Activated naive CD4-positive, alpha-beta T cell treated with anti-CD3 and anti-CD28 coated beads for 36 hours (primary cell): ENCODE measurements at regions not wholly inside any gene's neighbourhood (a gene's known extent, or its start where the extent isn't known, plus 50 kb on each side); places are given as distances from the start of the nearest gene placed in this dataset.

ENCODE experiments used
- CTCF ChIA-PET: fragments of 350-600 bp; sonication (Branson Sonifier 250); formaldehyde crosslinking; loops from one replicate; lab custom pipeline; 2021; ENCODE audit warnings: antibody characterized with exemption; lab: Charles Lee
- DNase-seq: peaks from one replicate; pipeline ENCODE4 v3.0.0-alpha.2; 2020
- H3K27ac Mint-ChIP-seq: one replicate; pipeline ENCODE4 v1.8.0; 2021; ENCODE audit warnings: mild to moderate bottlenecking, mixed read lengths
- H3K27me3 Mint-ChIP-seq: one replicate; pipeline ENCODE4 v1.8.0; 2021; ENCODE audit warnings: low read depth, mixed read lengths
- H3K36me3 Mint-ChIP-seq: one replicate; pipeline ENCODE4 v1.8.0; 2021; ENCODE audit warnings: low read depth, mixed read lengths
- H3K4me1 Mint-ChIP-seq: one replicate; pipeline ENCODE4 v1.8.0; 2021; ENCODE audit warnings: low read depth, mixed read lengths
- H3K4me3 Mint-ChIP-seq: one replicate; pipeline ENCODE4 v1.8.0; 2021; ENCODE audit warnings: mild to moderate bottlenecking, moderate library complexity, mixed read lengths
- H3K9me3 Mint-ChIP-seq: one replicate; pipeline ENCODE4 v1.8.0; 2021; ENCODE audit warnings: mixed read lengths
- intact Hi-C: fragments of 100-400 bp; cut with micrococcal nuclease; formaldehyde crosslinking; loops from one replicate; pipeline ENCODE4 v1.15.1; 2023

GRCh38 chr13:79225487-79226232 is 180.4 kb downstream of the RBM26 start:
- no peak overlapping the region for H3K4me3 Mint-ChIP-seq
- intact Hi-C loops: no loop called here
- H3K9me3 Mint-ChIP-seq: no peaks in the 10 kb centered on the region
- no peaks in the 10 kb centered on the region for H3K36me3 Mint-ChIP-seq
- CTCF ChIA-PET: interaction anchor here (0.7 kb wide), 1 partner anchor 231 kb away, joined by 4 read pairs; no protein-coding TSS in a partner anchor
- H3K27me3 Mint-ChIP-seq: peaks cover 17% of the 10 kb centered on the region
- DNase-seq: no peak
- H3K4me1 Mint-ChIP-seq: no peaks in the 10 kb centered on the region
- no peak overlapping the region for H3K27ac Mint-ChIP-seq

DNA sequence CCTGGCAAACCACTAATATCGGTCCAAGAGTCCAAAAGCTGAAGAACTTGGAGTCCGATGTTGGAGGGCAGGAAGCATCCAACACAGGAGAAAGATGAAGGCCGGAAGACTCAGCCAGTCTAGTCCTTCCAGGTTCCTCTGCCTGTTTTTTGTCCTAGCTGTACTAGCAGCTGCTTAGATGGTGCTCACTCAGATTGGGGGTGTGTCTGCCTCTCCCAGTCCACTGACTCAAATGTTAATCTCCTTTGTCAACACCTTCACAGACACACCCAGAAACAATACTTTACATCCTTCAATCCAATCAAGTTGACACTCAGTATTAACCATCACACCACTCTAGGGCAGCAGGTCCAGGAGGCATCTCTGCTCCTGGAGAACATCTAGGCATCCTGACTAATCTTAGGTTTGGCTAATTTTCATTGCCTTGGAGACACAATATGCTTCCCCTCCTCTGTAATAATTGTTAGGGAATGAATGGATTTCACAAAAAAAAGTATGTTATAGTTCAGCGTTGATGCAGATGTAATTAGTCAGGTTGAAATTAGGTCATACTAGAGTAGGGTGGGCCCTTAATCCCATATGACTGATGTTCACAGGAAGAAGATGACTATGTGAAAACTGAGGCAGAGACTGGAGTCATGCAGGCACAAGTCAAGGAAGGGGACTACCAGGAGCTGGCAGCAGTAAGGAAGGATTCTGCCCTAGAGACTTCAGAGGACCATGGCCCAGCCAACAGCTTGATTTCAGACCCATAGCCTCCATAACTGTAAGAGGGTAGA is 183.4 kb downstream of the RBM26 start:
- Mint-ChIP-seq H3K36me3 (no peaks in the 10 kb centered on the region), H3K4me1 (no peaks in the 10 kb centered on the region), H3K9me3 (no peaks in the 10 kb centered on the region), H3K27me3 (peaks cover 24% of the 10 kb centered on the region), H3K27ac (no peak overlapping the region), H3K4me3 (no peak overlapping the region)
- intact Hi-C loops: no loop called here
- no peak for DNase-seq
- CTCF ChIA-PET: no interaction called here

DNA sequence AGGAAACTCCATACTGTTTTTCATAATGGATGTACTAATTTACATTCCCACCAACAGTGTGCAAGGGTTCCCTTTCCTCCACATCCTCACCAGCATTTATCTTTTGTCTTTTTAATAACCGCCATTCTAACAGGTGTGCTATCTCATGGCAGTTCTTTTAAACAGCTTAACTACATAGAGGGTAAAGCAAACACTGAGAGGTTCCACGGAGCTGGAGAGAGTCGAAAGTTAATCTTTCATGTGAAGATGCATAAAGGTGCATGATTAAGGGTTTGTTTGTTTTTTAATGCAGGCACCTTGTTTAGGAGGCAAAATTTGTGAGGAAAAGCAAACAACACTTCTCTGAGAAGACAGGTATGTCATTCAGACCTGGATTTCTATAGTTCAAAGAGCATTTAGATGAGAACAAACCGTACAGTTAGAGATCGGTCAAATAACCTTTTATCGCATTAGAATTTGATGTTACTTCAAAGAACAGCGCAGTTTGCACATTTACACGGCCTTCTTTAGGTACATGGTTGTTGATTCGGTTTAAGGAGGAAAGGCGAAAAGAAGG is 193.9 kb downstream of the RBM26 start:
- CTCF ChIA-PET: no interaction called here
- H3K27me3 Mint-ChIP-seq: peaks cover 18% of the 10 kb centered on the region
- no peaks in the 10 kb centered on the region for H3K36me3 Mint-ChIP-seq
- H3K4me3 Mint-ChIP-seq: no peak overlapping the region
- H3K9me3 Mint-ChIP-seq: no peaks in the 10 kb centered on the region
- H3K4me1 Mint-ChIP-seq: no peaks in the 10 kb centered on the region
- intact Hi-C loops: no loop called here
- DNase-seq: no peak
- H3K27ac Mint-ChIP-seq: no peak overlapping the region

- intact Hi-C loops: no loop called here
- DNase-seq: no peak
- Mint-ChIP-seq H3K4me3 (no peak overlapping the region), H3K4me1 (no peaks in the 10 kb centered on the region), H3K36me3 (no peaks in the 10 kb centered on the region), H3K27me3 (peaks cover 14% of the 10 kb centered on the region), H3K27ac (no peak overlapping the region), H3K9me3 (no peaks in the 10 kb centered on the region)
- CTCF ChIA-PET: interaction anchor here (0.6 kb wide), 1 partner anchor 174 kb away, joined by 3 read pairs; no protein-coding TSS in a partner anchor
Observed at GRCh38 chr13:79211377-79211776, 194.7 kb downstream of the RBM26 start.

- intact Hi-C loops: loop anchor here (10.0 kb wide), 1 partner anchor 1503 kb away; the partner anchor contains the start of gene SLAIN1
Observed at GRCh38 chr13:79197933-79198332, 208.1 kb downstream of the RBM26 start.

DNA sequence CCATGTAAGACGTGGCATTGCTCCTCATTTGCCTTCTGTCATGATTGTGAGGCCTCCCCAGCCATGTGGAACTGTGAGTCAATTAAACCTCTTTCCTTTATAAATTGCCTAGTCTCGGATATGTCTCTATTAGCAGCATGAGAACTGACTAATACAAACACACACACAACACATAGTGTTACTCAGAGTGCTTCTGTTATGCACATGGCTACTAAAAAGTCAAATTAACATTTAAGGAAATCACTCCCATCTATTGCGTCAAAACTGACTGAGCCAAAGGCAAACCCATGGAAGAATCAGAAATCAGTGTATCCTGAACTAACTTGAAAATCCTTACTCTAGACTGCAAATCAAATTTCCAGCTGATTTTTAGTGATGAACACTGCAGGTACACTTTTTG is 209.2 kb downstream of the RBM26 start:
- peaks cover 34% of the 10 kb centered on the region for H3K4me1 Mint-ChIP-seq
- H3K27me3 Mint-ChIP-seq: peaks cover 4% of the 10 kb centered on the region
- H3K4me3 Mint-ChIP-seq: no peak overlapping the region
- DNase-seq: no peak
- no peaks in the 10 kb centered on the region for H3K36me3 Mint-ChIP-seq
- intact Hi-C loops: loop anchor here (10.0 kb wide), 1 partner anchor 1502 kb away; the partner anchor contains the start of gene SLAIN1
- no peak overlapping the region for H3K27ac Mint-ChIP-seq
- CTCF ChIA-PET: interaction anchor here (0.6 kb wide), 1 partner anchor 132 kb away, joined by 3 read pairs; no protein-coding TSS in a partner anchor
- H3K9me3 Mint-ChIP-seq: no peaks in the 10 kb centered on the region

More at GRCh38 chr13:79197933-79198332, 208.1 kb downstream of the RBM26 start:
- no peak overlapping the region for H3K4me3 Mint-ChIP-seq
- no peak for DNase-seq
- H3K27me3 Mint-ChIP-seq: peaks cover 7% of the 10 kb centered on the region
- H3K36me3 Mint-ChIP-seq: no peaks in the 10 kb centered on the region
- CTCF ChIA-PET: no interaction called here
- H3K9me3 Mint-ChIP-seq: no peaks in the 10 kb centered on the region
- no peak overlapping the region for H3K27ac Mint-ChIP-seq
- peaks cover 30% of the 10 kb centered on the region for H3K4me1 Mint-ChIP-seq

DNA sequence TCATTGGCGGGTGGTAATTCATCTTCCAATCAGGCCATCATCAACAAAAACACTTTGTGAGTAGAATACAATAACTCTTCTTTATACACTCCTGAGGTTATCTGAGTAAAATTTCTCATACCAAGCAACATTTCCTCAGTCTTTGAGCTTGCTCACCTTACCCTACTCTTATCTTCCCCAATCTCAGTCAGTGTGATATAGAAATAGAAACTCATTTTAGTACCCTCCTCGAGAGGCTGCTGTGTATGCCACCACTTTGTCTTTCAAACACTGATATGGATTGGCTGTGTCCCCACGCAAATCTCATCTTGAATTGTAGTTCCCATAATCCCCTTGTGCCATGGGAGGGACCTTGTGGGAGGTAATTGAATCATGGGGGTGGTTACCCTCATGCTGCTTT is 209.7 kb downstream of the RBM26 start:
- no peak overlapping the region for H3K27ac Mint-ChIP-seq
- CTCF ChIA-PET: interaction anchor here (0.6 kb wide), 1 partner anchor 133 kb away, joined by 3 read pairs; no protein-coding TSS in a partner anchor
- H3K4me1 Mint-ChIP-seq: peaks cover 36% of the 10 kb centered on the region
- intact Hi-C loops: loop anchor here (10.0 kb wide), 1 partner anchor 1502 kb away; the partner anchor contains the start of gene SLAIN1
- H3K4me3 Mint-ChIP-seq: no peak overlapping the region
- DNase-seq: no peak
- H3K27me3 Mint-ChIP-seq: no peaks in the 10 kb centered on the region
- no peaks in the 10 kb centered on the region for H3K36me3 Mint-ChIP-seq
- no peaks in the 10 kb centered on the region for H3K9me3 Mint-ChIP-seq

DNA sequence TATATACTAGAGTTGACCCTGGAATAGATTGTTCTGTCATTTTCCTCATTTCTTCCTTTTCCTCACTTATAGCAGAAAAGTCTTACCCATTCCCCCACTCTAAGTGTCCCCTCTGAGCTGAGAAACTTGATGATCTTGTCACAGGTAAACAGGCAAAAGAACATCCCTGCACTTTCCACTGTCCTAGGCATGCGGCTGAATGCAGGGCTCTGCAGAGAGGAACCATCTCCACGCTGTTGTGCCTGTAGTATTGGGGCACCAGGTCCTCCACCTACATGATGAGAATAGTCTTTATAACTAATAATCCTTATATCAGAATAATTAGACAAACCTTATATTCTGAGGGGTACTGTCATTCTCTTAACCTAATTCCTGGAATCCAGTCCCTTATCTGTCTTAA is 211.3 kb downstream of the RBM26 start:
- CTCF ChIA-PET: interaction anchor here (0.7 to 1.3 kb wide), 3 partner anchors 33 to 710 kb away, joined by 3 read pairs; no protein-coding TSS in a partner anchor
- no peak overlapping the region for H3K27ac Mint-ChIP-seq
- no peaks in the 10 kb centered on the region for H3K9me3 Mint-ChIP-seq
- intact Hi-C loops: loop anchor here (1.0 to 10.0 kb wide), 7 partner anchors 192 to 1500 kb away; partner anchors contain the start of genes NDFIP2, OBI1 and SLAIN1
- DNase-seq: no peak
- H3K4me3 Mint-ChIP-seq: no peak overlapping the region
- H3K27me3 Mint-ChIP-seq: no peaks in the 10 kb centered on the region
- no peaks in the 10 kb centered on the region for H3K36me3 Mint-ChIP-seq
- peaks cover 40% of the 10 kb centered on the region for H3K4me1 Mint-ChIP-seq

- CTCF ChIA-PET: interaction anchor here (0.7 kb wide), 1 partner anchor 710 kb away, joined by 3 read pairs; no protein-coding TSS in a partner anchor
- H3K27me3 Mint-ChIP-seq: no peaks in the 10 kb centered on the region
- no peak overlapping the region for H3K4me3 Mint-ChIP-seq
- peaks cover 40% of the 10 kb centered on the region for H3K4me1 Mint-ChIP-seq
- H3K36me3 Mint-ChIP-seq: no peaks in the 10 kb centered on the region
- DNase-seq: peak; percentile 76
- intact Hi-C loops: loop anchor here (1.0 to 10.0 kb wide), 7 partner anchors 192 to 1499 kb away; partner anchors contain the start of genes NDFIP2, OBI1 and SLAIN1
- no peak overlapping the region for H3K27ac Mint-ChIP-seq
- H3K9me3 Mint-ChIP-seq: no peaks in the 10 kb centered on the region
Observed at GRCh38 chr13:79194272-79194671, 211.8 kb downstream of the RBM26 start.

DNA sequence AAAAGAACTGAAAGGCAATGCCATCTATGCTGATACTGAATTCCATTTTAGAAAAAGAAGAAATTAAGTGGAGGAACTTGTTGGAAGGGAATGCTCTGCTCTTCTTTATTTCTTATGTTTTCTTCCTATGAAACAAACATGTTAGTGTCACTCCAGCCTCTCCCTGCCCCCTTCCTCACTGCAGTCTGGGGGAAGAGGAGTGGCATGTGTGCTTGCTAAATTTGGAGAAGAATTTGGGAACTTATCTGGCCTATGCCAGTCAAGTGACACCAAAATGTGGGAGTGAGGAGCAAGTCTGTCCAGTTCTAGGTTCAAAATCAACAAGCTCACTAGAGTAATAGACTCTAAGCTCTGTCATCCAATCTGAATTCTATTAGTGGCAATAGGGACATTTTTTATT is 214.6 kb downstream of the RBM26 start:
- intact Hi-C loops: loop anchor here (5.0 to 10.0 kb wide), 3 partner anchors 534 to 1497 kb away; partner anchors contain the start of genes OBI1 and SLAIN1
- DNase-seq: no peak
- H3K36me3 Mint-ChIP-seq: no peaks in the 10 kb centered on the region
- H3K27me3 Mint-ChIP-seq: no peaks in the 10 kb centered on the region
- H3K9me3 Mint-ChIP-seq: no peaks in the 10 kb centered on the region
- H3K4me3 Mint-ChIP-seq: no peak overlapping the region
- no peak overlapping the region for H3K27ac Mint-ChIP-seq
- CTCF ChIA-PET: interaction anchor here (0.6 kb wide), 1 partner anchor 95 kb away, joined by 3 read pairs; no protein-coding TSS in a partner anchor
- H3K4me1 Mint-ChIP-seq: peaks cover 48% of the 10 kb centered on the region

GRCh38 chr13:79190932-79191331 is 215.1 kb downstream of the RBM26 start:
- Mint-ChIP-seq H3K4me3 (no peak overlapping the region), H3K9me3 (no peaks in the 10 kb centered on the region), H3K27ac (no peak overlapping the region), H3K36me3 (no peaks in the 10 kb centered on the region), H3K4me1 (peaks cover 43% of the 10 kb centered on the region), H3K27me3 (no peaks in the 10 kb centered on the region)
- CTCF ChIA-PET: interaction anchor here (0.6 kb wide), 1 partner anchor 1084 kb away, joined by 3 read pairs; no protein-coding TSS in a partner anchor
- intact Hi-C loops: loop anchor here (5.0 to 10.0 kb wide), 3 partner anchors 534 to 1496 kb away; partner anchors contain the start of genes OBI1 and SLAIN1
- no peak for DNase-seq
